Hippocampal formation (tissue), 2 donors: ENCODE measurements at regions not wholly inside any gene's neighbourhood (a gene's known extent, or its start where the extent isn't known, plus 50 kb on each side); places are given as distances from the start of the nearest gene placed in this dataset.
"Not testable (repeated sequence)": the region's sequence is repeated elsewhere in the genome, so short reads cannot be mapped to it uniquely, and the experiment has no call there.

Experiments used
- DNase-seq, 2 donors: peaks; one replicate each; lab custom pipeline; 2025; lab: John Stamatoyannopoulos, UW

- DNase-seq, result not testable (repeated sequence)
Observed at GRCh38 chr13:58352100-58352499, 720.6 kb downstream of the PCDH17 start.

GRCh38 chr13:58369936-58370335 lies 738.4 kb downstream of the PCDH17 start:
- DNase-seq, result no peak

- DNase-seq, result no peak
Observed at GRCh38 chr13:58376349-58376748, 744.8 kb downstream of the PCDH17 start.

- no peak for DNase-seq
Observed at GRCh38 chr13:58376775-58377174, 745.2 kb downstream of the PCDH17 start.

GRCh38 chr13:58379221-58379620 lies 747.7 kb downstream of the PCDH17 start:
- DNase-seq, result no peak

- DNase-seq, result not testable (repeated sequence)
Observed at GRCh38 chr13:58385336-58385735, 753.8 kb downstream of the PCDH17 start.

GRCh38 chr13:58397596-58398387 lies 766.2 kb downstream of the PCDH17 start:
- DNase-seq, result no peak

- no peak for DNase-seq
Observed at GRCh38 chr13:58399263-58399662, 767.7 kb downstream of the PCDH17 start.

GRCh38 chr13:58406545-58406944 lies 775.0 kb downstream of the PCDH17 start:
- no peak for DNase-seq

- DNase-seq, result no peak
Observed at GRCh38 chr13:58429917-58430316, 798.4 kb downstream of the PCDH17 start.

- DNase-seq, result no peak
Observed at GRCh38 chr13:58434943-58435342, 803.4 kb downstream of the PCDH17 start.

GRCh38 chr13:58437427-58437826 lies 805.9 kb downstream of the PCDH17 start:
- no peak for DNase-seq

GRCh38 chr13:58446979-58447378 lies 815.4 kb downstream of the PCDH17 start:
- DNase-seq, result no peak

GRCh38 chr13:58452123-58452623 lies 820.6 kb downstream of the PCDH17 start:
- no peak for DNase-seq

- no peak for DNase-seq
Observed at GRCh38 chr13:58455094-58455493, 823.5 kb downstream of the PCDH17 start.

- no peak for DNase-seq
Observed at GRCh38 chr13:58461217-58461616, 829.7 kb downstream of the PCDH17 start.

- no peak for DNase-seq
Observed at GRCh38 chr13:58463841-58464240, 832.3 kb downstream of the PCDH17 start.

GRCh38 chr13:58467176-58467575 lies 835.6 kb downstream of the PCDH17 start:
- no peak for DNase-seq

- DNase-seq, result no peak
Observed at GRCh38 chr13:58472483-58472882, 840.9 kb downstream of the PCDH17 start.

GRCh38 chr13:58474581-58474980 lies 843.0 kb downstream of the PCDH17 start:
- DNase-seq, result no peak

GRCh38 chr13:58476206-58476918 lies 844.8 kb downstream of the PCDH17 start:
- DNase-seq, result no peak

GRCh38 chr13:58478858-58479257 lies 847.3 kb downstream of the PCDH17 start:
- no peak for DNase-seq

GRCh38 chr13:58480061-58480460 lies 848.5 kb downstream of the PCDH17 start:
- DNase-seq, result no peak
